ENCODE measurements at regions not wholly inside any gene's neighbourhood (a gene's known extent, or its start where the extent isn't known, plus 50 kb on each side); places are given as distances from the start of the nearest gene placed in this dataset.

DNA sequence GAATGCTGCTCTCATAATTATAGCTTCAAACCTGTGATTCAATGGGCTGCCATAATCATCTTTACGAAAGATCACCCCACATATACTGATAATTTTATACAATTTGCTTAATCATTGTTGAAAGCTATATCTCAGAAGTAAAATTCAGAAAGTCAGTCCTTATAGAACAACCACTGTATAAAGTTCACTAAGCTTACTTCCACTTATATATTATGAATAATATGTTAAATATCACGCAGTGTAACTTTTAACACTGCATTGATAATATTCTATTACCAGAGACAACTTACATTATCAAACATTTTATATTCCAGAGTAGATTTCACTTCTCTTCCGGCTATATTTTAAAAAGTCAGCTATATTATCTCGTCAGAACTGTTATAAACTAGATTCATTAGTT is 550.1 kb upstream of the PCDH20 start:
- H3K4me1 Mint-ChIP-seq, result no peaks in the 10 kb centered on the region
- no peaks in the 10 kb centered on the region for H3K27me3 Mint-ChIP-seq (ENCODE audit: low read depth, poor library complexity)
- no peaks in the 10 kb centered on the region for H3K9me3 Mint-ChIP-seq
- H3K36me3 Mint-ChIP-seq (ENCODE audit: low read depth), result no peaks in the 10 kb centered on the region
- no peak overlapping the region for H3K4me3 Mint-ChIP-seq
- no peak for DNase-seq
- no peak for TF ChIP-seq CTCF (IDR thresholded peaks at IDR 0.05)
- no peak overlapping the region for H3K27ac Mint-ChIP-seq

GRCh38 chr13:61960981-61961380 is 545.3 kb upstream of the PCDH20 start:
- no peak for TF ChIP-seq CTCF (IDR thresholded peaks at IDR 0.05)
- no peak overlapping the region for H3K27ac Mint-ChIP-seq
- no peak overlapping the region for H3K4me3 Mint-ChIP-seq
- H3K27me3 Mint-ChIP-seq (ENCODE audit: low read depth, poor library complexity), result no peaks in the 10 kb centered on the region
- H3K36me3 Mint-ChIP-seq (ENCODE audit: low read depth), result no peaks in the 10 kb centered on the region
- DNase-seq, result no peak
- no peaks in the 10 kb centered on the region for H3K9me3 Mint-ChIP-seq
- H3K4me1 Mint-ChIP-seq, result no peaks in the 10 kb centered on the region

GRCh38 chr13:61954092-61954491 is 538.4 kb upstream of the PCDH20 start:
- Mint-ChIP-seq H3K4me3 (no peak overlapping the region), H3K27me3 (ENCODE audit: low read depth, poor library complexity) (no peaks in the 10 kb centered on the region), H3K27ac (no peak overlapping the region), H3K36me3 (ENCODE audit: low read depth) (no peaks in the 10 kb centered on the region), H3K9me3 (no peaks in the 10 kb centered on the region), H3K4me1 (no peaks in the 10 kb centered on the region)
- DNase-seq, result no peak
- TF ChIP-seq CTCF (IDR thresholded peaks at IDR 0.05), result peak; percentile 47

GRCh38 chr13:61950828-61951227 is 535.2 kb upstream of the PCDH20 start:
- Mint-ChIP-seq H3K27ac (no peak overlapping the region), H3K9me3 (no peaks in the 10 kb centered on the region)

DNA sequence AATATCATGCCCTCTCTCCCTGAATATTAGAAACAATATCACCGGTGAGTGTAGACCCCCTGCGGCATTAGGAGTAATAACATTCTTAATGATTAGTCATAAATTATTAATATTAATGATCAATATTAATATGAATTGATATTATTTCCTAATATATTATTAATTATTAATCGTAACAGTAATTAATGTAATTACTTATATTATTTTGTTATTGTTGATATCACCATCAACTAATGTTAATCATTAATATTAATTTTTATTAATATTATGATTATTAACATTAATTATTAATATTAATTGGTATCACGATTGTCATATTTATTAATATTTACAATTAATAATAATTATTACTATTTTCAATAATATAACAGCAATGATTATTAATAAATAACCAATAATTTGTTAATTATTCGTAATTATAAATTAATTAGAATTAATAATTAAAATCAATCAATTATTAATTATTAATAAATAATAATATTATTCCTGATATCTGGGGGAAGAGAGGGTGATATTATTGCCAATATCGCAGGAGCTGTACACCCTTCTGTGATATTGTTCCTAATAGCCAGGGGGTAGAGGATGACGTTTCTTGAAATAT is 528.8 kb upstream of the PCDH20 start:
- no peak overlapping the region for H3K4me3 Mint-ChIP-seq
- H3K27me3 Mint-ChIP-seq (ENCODE audit: low read depth, poor library complexity), result peaks cover 7% of the 10 kb centered on the region
- H3K9me3 Mint-ChIP-seq, result no peaks in the 10 kb centered on the region
- H3K4me1 Mint-ChIP-seq, result no peaks in the 10 kb centered on the region
- H3K27ac Mint-ChIP-seq, result no peak overlapping the region
- no peak for DNase-seq
- no peaks in the 10 kb centered on the region for H3K36me3 Mint-ChIP-seq (ENCODE audit: low read depth)
- TF ChIP-seq CTCF (IDR thresholded peaks at IDR 0.05), result no peak

More at GRCh38 chr13:61950828-61951227, 535.2 kb upstream of the PCDH20 start:
- TF ChIP-seq CTCF (IDR thresholded peaks at IDR 0.05), result no peak
- Mint-ChIP-seq H3K36me3 (ENCODE audit: low read depth) (no peaks in the 10 kb centered on the region), H3K4me3 (no peak overlapping the region), H3K4me1 (no peaks in the 10 kb centered on the region), H3K27me3 (ENCODE audit: low read depth, poor library complexity) (no peaks in the 10 kb centered on the region)
- no peak for DNase-seq

GRCh38 chr13:61935710-61936109 is 520.1 kb upstream of the PCDH20 start:
- H3K9me3 Mint-ChIP-seq, result no peaks in the 10 kb centered on the region
- H3K27me3 Mint-ChIP-seq (ENCODE audit: low read depth, poor library complexity), result no peaks in the 10 kb centered on the region
- no peaks in the 10 kb centered on the region for H3K36me3 Mint-ChIP-seq (ENCODE audit: low read depth)
- H3K4me1 Mint-ChIP-seq, result no peaks in the 10 kb centered on the region
- DNase-seq, result no peak
- no peak overlapping the region for H3K4me3 Mint-ChIP-seq
- H3K27ac Mint-ChIP-seq, result no peak overlapping the region
- TF ChIP-seq CTCF (IDR thresholded peaks at IDR 0.05), result no peak
